ENCODE measurements at regions not wholly inside any gene's neighbourhood (a gene's known extent, or its start where the extent isn't known, plus 50 kb on each side); places are given as distances from the start of the nearest gene placed in this dataset.

- DNase-seq (ENCODE audit: low read depth, low spot score): no peak
- intact Hi-C loops (cut with micrococcal nuclease): no loop called here
These were observed 206.8 kb upstream of the SOX4 start for GRCh38 chr6:21386744-21387143.

GRCh38 chr6:21390532-21391213, 202.9 kb upstream of the SOX4 start:
- no peaks in the 10 kb centered on the region for H3K27me3 ChIP-seq (ENCODE audit: insufficient read depth, low read length)
- H3K4me3 ChIP-seq (replicated peaks in 1 of 2; ENCODE audit: low read depth in 1 of 2, low read length in 2 of 2): no peak overlapping the region
- no peaks in the 10 kb centered on the region for H3K36me3 ChIP-seq (ENCODE audit: control insufficient read depth in 1 of 2, insufficient read depth in 2 of 2, low read length in 2 of 2)
- no peak overlapping the region for H3K9ac ChIP-seq (ENCODE audit: low read length)
- no TSS peak for BruUV-seq (replicated peaks)
- H3K9me3 ChIP-seq (ENCODE audit: control insufficient read depth in 1 of 2, insufficient read depth in 1 of 2, low read depth in 1 of 2, low read length in 2 of 2): no peaks in the 10 kb centered on the region
- H3K4me2 ChIP-seq (ENCODE audit: low read length): no peak overlapping the region
- intact Hi-C loops (cut with micrococcal nuclease): no loop called here
- RAD21 ChIA-PET (ENCODE audit: low non-redundant PET in 1 of 2, low total read pairs in 2 of 2, uncharacterized antibody in 2 of 2, unreplicated experiment in 2 of 2): no interaction called here
- peaks cover 0 to 7% of the 10 kb centered on the region in 2 experiments; a peak in 1 of 4 replicates for H3K4me1 ChIP-seq (ENCODE audit: control insufficient read depth in 1 of 2, insufficient read depth in 2 of 2, low read length in 2 of 2)
- CTCF ChIA-PET: no interaction called here
- POLR2A ChIA-PET: no interaction called here
- H4K20me1 ChIP-seq (ENCODE audit: insufficient read depth): no peaks in the 10 kb centered on the region
- H3K27ac ChIP-seq (ENCODE audit: low read depth, low read length): no peak overlapping the region
- DNase-seq (ENCODE audit: low read depth, low spot score) (no peak), ATAC-seq (no peak)
- no peaks in the 10 kb centered on the region for H3K79me2 ChIP-seq (ENCODE audit: insufficient read depth, low read length)
- H2AFZ ChIP-seq (ENCODE audit: low read depth, low read length, poor library complexity, severe bottlenecking): no peak overlapping the region
- no peaks in the 10 kb centered on the region for H3K9me2 ChIP-seq (ENCODE audit: insufficient read depth)
- TF ChIP-seq FOSL1 (IDR thresholded peaks at IDR 0.05; ENCODE audit: low read depth) (no peak), JUND (IDR thresholded peaks at IDR 0.05) (no peak), POLR2AphosphoS5 (IDR thresholded peaks at IDR 0.05; ENCODE audit: low read depth, low read length) (no peak), SIN3A (IDR thresholded peaks at IDR 0.05; ENCODE audit: low read depth) (no peak), EZH2 (IDR thresholded peaks at IDR 0.05) (no peak), YY1 (IDR thresholded peaks at IDR 0.05; ENCODE audit: extremely low read depth, insufficient replicate concordance, low read depth, low read length) (no peak), CEBPB (IDR thresholded peaks at IDR 0.05; ENCODE audit: low read depth) (no peak), EGR1 (IDR thresholded peaks at IDR 0.05; ENCODE audit: low read depth) (no peak), MAX (IDR thresholded peaks at IDR 0.05) (no peak)
- TF ChIP-seq, protein P1, sequence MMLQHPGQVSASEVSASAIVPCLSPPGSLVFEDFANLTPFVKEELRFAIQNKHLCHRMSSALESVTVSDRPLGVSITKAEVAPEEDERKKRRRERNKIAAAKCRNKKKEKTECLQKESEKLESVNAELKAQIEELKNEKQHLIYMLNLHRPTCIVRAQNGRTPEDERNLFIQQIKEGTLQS (IDR thresholded peaks at IDR 0.05): no peak
- TF ChIP-seq, protein P2, sequence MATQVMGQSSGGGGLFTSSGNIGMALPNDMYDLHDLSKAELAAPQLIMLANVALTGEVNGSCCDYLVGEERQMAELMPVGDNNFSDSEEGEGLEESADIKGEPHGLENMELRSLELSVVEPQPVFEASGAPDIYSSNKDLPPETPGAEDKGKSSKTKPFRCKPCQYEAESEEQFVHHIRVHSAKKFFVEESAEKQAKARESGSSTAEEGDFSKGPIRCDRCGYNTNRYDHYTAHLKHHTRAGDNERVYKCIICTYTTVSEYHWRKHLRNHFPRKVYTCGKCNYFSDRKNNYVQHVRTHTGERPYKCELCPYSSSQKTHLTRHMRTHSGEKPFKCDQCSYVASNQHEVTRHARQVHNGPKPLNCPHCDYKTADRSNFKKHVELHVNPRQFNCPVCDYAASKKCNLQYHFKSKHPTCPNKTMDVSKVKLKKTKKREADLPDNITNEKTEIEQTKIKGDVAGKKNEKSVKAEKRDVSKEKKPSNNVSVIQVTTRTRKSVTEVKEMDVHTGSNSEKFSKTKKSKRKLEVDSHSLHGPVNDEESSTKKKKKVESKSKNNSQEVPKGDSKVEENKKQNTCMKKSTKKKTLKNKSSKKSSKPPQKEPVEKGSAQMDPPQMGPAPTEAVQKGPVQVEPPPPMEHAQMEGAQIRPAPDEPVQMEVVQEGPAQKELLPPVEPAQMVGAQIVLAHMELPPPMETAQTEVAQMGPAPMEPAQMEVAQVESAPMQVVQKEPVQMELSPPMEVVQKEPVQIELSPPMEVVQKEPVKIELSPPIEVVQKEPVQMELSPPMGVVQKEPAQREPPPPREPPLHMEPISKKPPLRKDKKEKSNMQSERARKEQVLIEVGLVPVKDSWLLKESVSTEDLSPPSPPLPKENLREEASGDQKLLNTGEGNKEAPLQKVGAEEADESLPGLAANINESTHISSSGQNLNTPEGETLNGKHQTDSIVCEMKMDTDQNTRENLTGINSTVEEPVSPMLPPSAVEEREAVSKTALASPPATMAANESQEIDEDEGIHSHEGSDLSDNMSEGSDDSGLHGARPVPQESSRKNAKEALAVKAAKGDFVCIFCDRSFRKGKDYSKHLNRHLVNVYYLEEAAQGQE (IDR thresholded peaks at IDR 0.05; ENCODE audit: low read depth): no peak

More at GRCh38 chr6:21386744-21387143, 206.8 kb upstream of the SOX4 start:
- ATAC-seq: peak; percentile 57; the same call in 1 of the 2 replicates
- H3K4me3 ChIP-seq (replicated peaks in 1 of 2; ENCODE audit: low read depth in 1 of 2, low read length in 2 of 2): no peak overlapping the region
- no peak overlapping the region for H3K4me2 ChIP-seq (ENCODE audit: low read length)
- H3K9ac ChIP-seq (ENCODE audit: low read length): no peak overlapping the region
- H2AFZ ChIP-seq (ENCODE audit: low read depth, low read length, poor library complexity, severe bottlenecking): no peak overlapping the region
- H3K79me2 ChIP-seq (ENCODE audit: insufficient read depth, low read length): no peaks in the 10 kb centered on the region
- H3K27ac ChIP-seq (ENCODE audit: low read depth, low read length): no peak overlapping the region
- H3K4me1 ChIP-seq (ENCODE audit: control insufficient read depth in 1 of 2, insufficient read depth in 2 of 2, low read length in 2 of 2): peaks cover 0 to 7% of the 10 kb centered on the region in 2 experiments; a peak in 2 of 4 replicates
- POLR2A ChIA-PET: no interaction called here
- TF ChIP-seq POLR2AphosphoS5 (IDR thresholded peaks at IDR 0.05; ENCODE audit: low read depth, low read length) (no peak), ELF1 (IDR thresholded peaks at IDR 0.05; ENCODE audit: borderline replicate concordance, low read depth) (no peak), SP1 (IDR thresholded peaks at IDR 0.05; ENCODE audit: low read depth) (no peak), ZNF274 (IDR thresholded peaks at IDR 0.05; ENCODE audit: low read depth, low read length) (no peak), SIN3A (IDR thresholded peaks at IDR 0.05; ENCODE audit: low read depth) (no peak)
- TF ChIP-seq, protein P3, sequence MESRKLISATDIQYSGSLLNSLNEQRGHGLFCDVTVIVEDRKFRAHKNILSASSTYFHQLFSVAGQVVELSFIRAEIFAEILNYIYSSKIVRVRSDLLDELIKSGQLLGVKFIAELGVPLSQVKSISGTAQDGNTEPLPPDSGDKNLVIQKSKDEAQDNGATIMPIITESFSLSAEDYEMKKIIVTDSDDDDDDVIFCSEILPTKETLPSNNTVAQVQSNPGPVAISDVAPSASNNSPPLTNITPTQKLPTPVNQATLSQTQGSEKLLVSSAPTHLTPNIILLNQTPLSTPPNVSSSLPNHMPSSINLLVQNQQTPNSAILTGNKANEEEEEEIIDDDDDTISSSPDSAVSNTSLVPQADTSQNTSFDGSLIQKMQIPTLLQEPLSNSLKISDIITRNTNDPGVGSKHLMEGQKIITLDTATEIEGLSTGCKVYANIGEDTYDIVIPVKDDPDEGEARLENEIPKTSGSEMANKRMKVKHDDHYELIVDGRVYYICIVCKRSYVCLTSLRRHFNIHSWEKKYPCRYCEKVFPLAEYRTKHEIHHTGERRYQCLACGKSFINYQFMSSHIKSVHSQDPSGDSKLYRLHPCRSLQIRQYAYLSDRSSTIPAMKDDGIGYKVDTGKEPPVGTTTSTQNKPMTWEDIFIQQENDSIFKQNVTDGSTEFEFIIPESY (IDR thresholded peaks at IDR 0.05; ENCODE audit: extremely low read depth, insufficient replicate concordance, low read length): no peak
- H4K20me1 ChIP-seq (ENCODE audit: insufficient read depth): no peaks in the 10 kb centered on the region
- no TSS peak for BruUV-seq (replicated peaks)
- H3K9me2 ChIP-seq (ENCODE audit: insufficient read depth): no peaks in the 10 kb centered on the region
- no peaks in the 10 kb centered on the region for H3K27me3 ChIP-seq (ENCODE audit: insufficient read depth, low read length)
- CTCF ChIA-PET: no interaction called here
- RAD21 ChIA-PET (ENCODE audit: low non-redundant PET in 1 of 2, low total read pairs in 2 of 2, uncharacterized antibody in 2 of 2, unreplicated experiment in 2 of 2): no interaction called here
- no peaks in the 10 kb centered on the region for H3K36me3 ChIP-seq (ENCODE audit: control insufficient read depth in 1 of 2, insufficient read depth in 2 of 2, low read length in 2 of 2)
- no peaks in the 10 kb centered on the region for H3K9me3 ChIP-seq (ENCODE audit: control insufficient read depth in 1 of 2, insufficient read depth in 1 of 2, low read depth in 1 of 2, low read length in 2 of 2)

Data from HCT116 (cell line).